Mesendoderm (in vitro differentiated cells): ENCODE measurements at regions not wholly inside any gene's neighbourhood (a gene's known extent, or its start where the extent isn't known, plus 50 kb on each side); places are given as distances from the start of the nearest gene placed in this dataset.

ENCODE experiments used
- DNase-seq: peaks from one replicate; pipeline ENCODE4 v3.0.0; 2013
- H2AK5ac ChIP-seq: 2 replicates; pipeline ENCODE4 v1.6.1; 2013; ENCODE audit warnings: low read length, inconsistent platforms
- H2BK120ac ChIP-seq: 2 replicates; pipeline ENCODE4 v1.6.1; 2013; ENCODE audit warnings: low read depth, mild to moderate bottlenecking, low read length, moderate library complexity, mixed read lengths
- H2BK15ac ChIP-seq: replicated peaks from 2 replicates; pipeline ENCODE4 v1.6.1; 2013; ENCODE audit warnings: low read depth, mild to moderate bottlenecking, moderate library complexity
- H2BK5ac ChIP-seq: 2 replicates; pipeline ENCODE4 v1.6.1; 2013; ENCODE audit warnings: low read length, inconsistent platforms
- H3K18ac ChIP-seq: 2 replicates; pipeline ENCODE4 v1.6.1; 2013; ENCODE audit warnings: mild to moderate bottlenecking, low read length, mixed read lengths
- H3K23ac ChIP-seq: one replicate; pipeline ENCODE4 v1.6.1; 2013; ENCODE audit warnings: low read length
- H3K27ac ChIP-seq: 2 replicates; pipeline ENCODE4 v1.5.1; 2013; ENCODE audit warnings: low read depth, mild to moderate bottlenecking, inconsistent platforms, low read length, moderate library complexity
- H3K27me3 ChIP-seq: 2 replicates; pipeline ENCODE4 v1.6.1; 2013; ENCODE audit warnings: low read length, control low read depth, mild to moderate bottlenecking, inconsistent platforms; ENCODE audit not compliant: insufficient read depth, poor library complexity
- H3K36me3 ChIP-seq: 2 replicates; pipeline ENCODE4 v1.6.1; 2013; ENCODE audit warnings: low read length, inconsistent platforms; ENCODE audit not compliant: control insufficient read depth, insufficient read depth
- H3K4ac ChIP-seq: one replicate; pipeline ENCODE4 v1.6.1; 2013; ENCODE audit warnings: low read depth, mild to moderate bottlenecking, low read length, moderate library complexity
- H3K4me1 ChIP-seq: 2 replicates; pipeline ENCODE4 v1.6.1; 2013; ENCODE audit warnings: low read depth, low read length, inconsistent platforms; ENCODE audit not compliant: control insufficient read depth
- H3K4me2 ChIP-seq: 2 replicates; pipeline ENCODE4 v1.6.1; 2013; ENCODE audit warnings: low read length
- H3K4me3 ChIP-seq: 2 replicates; pipeline ENCODE4 v1.5.1; 2013; ENCODE audit warnings: mild to moderate bottlenecking, low read length
- H3K56ac ChIP-seq: one replicate; pipeline ENCODE4 v1.6.1; 2013; ENCODE audit warnings: low read length
- H3K79me1 ChIP-seq: 2 replicates; pipeline ENCODE4 v1.6.1; 2013; ENCODE audit warnings: low read length, inconsistent platforms
- H3K79me2 ChIP-seq: 2 replicates; pipeline ENCODE4 v1.6.1; 2013; ENCODE audit warnings: mild to moderate bottlenecking, low read length; ENCODE audit not compliant: control insufficient read depth, insufficient read depth
- H3K9ac ChIP-seq: 2 replicates; pipeline ENCODE4 v1.6.1; 2013; ENCODE audit warnings: low read length, inconsistent platforms
- H4K5ac ChIP-seq: one replicate; pipeline ENCODE4 v1.6.1; 2013; ENCODE audit warnings: low read length
- H4K8ac ChIP-seq: one replicate; pipeline ENCODE4 v1.6.1; 2013; ENCODE audit warnings: low read depth, mild to moderate bottlenecking, control low read depth, low read length, moderate library complexity
- WGBS: extraction: QIAGEN DNeasy Blood & Tissue Kit; methylation state at CpG from one replicate; pipeline ENCODE4 v1.1.7; 2013; ENCODE audit warnings: low lambda C conversion rate, missing lambda C conversion rate; ENCODE audit not compliant: insufficient coverage; ENCODE audit errors: extremely low coverage; 5-methylcytosine and 5-hydroxymethylcytosine counted together

- H3K23ac ChIP-seq = no peak overlapping the region
- no peaks in the 10 kb centered on the region for H3K27me3 ChIP-seq
- H3K18ac ChIP-seq = no peak overlapping the region
- no peaks in the 10 kb centered on the region for H3K4me1 ChIP-seq
- H3K9ac ChIP-seq = no peak overlapping the region
- no peak overlapping the region for H2BK15ac ChIP-seq
- H3K79me1 ChIP-seq = no peaks in the 10 kb centered on the region
- no peak overlapping the region for H3K4me3 ChIP-seq
- no peak overlapping the region for H3K27ac ChIP-seq
- H4K5ac ChIP-seq = no peak overlapping the region
- H2AK5ac ChIP-seq = no peak overlapping the region
- H3K4ac ChIP-seq = no peak overlapping the region
- DNase-seq = no peak
- no peaks in the 10 kb centered on the region for H3K79me2 ChIP-seq
- H3K36me3 ChIP-seq = no peaks in the 10 kb centered on the region
- no peak overlapping the region for H2BK5ac ChIP-seq
- H3K56ac ChIP-seq = no peak overlapping the region
- no peak overlapping the region for H4K8ac ChIP-seq
- no peak overlapping the region for H3K4me2 ChIP-seq
- H2BK120ac ChIP-seq = no peak overlapping the region
Measured at GRCh38 chr13:93158565-93158964, 68.0 kb upstream of the GPC6 start.

GRCh38 chr13:93169980-93170379 is 56.6 kb upstream of the GPC6 start:
- Histone ChIP-seq H3K23ac (no peak overlapping the region), H3K27ac (no peak overlapping the region), H2BK120ac (no peak overlapping the region), H3K4me2 (no peak overlapping the region), H3K4me1 (no peaks in the 10 kb centered on the region), H3K9ac (no peak overlapping the region), H3K27me3 (no peaks in the 10 kb centered on the region), H2BK5ac (no peak overlapping the region), H3K56ac (no peak overlapping the region), H2BK15ac (no peak overlapping the region), H4K8ac (no peak overlapping the region), H3K36me3 (no peaks in the 10 kb centered on the region), H3K4ac (no peak overlapping the region), H3K18ac (no peak overlapping the region), H3K79me2 (no peaks in the 10 kb centered on the region), H4K5ac (no peak overlapping the region), H2AK5ac (no peak overlapping the region), H3K79me1 (no peaks in the 10 kb centered on the region), H3K4me3 (no peak overlapping the region)
- peak; percentile 76 for DNase-seq

GRCh38 chr13:93172109-93172508 is 54.5 kb upstream of the GPC6 start:
- Histone ChIP-seq H3K79me2 (no peaks in the 10 kb centered on the region), H3K27me3 (no peaks in the 10 kb centered on the region), H2AK5ac (no peak overlapping the region), H3K36me3 (no peaks in the 10 kb centered on the region), H3K27ac (no peak overlapping the region), H2BK120ac (no peak overlapping the region), H3K9ac (no peak overlapping the region), H3K4ac (no peak overlapping the region), H3K18ac (no peak overlapping the region), H4K5ac (no peak overlapping the region), H4K8ac (no peak overlapping the region), H2BK15ac (no peak overlapping the region), H3K4me3 (no peak overlapping the region), H2BK5ac (no peak overlapping the region), H3K79me1 (no peaks in the 10 kb centered on the region), H3K56ac (no peak overlapping the region), H3K4me2 (no peak overlapping the region), H3K23ac (no peak overlapping the region), H3K4me1 (no peaks in the 10 kb centered on the region)
- DNase-seq = peak; percentile 17
- no CpG with 5 or more reads among the region's 1 CpG for WGBS

GRCh38 chr13:93173654-93174053 is 53.0 kb upstream of the GPC6 start:
- WGBS = no CpG with 5 or more reads among the region's 1 CpG
- Histone ChIP-seq H3K4ac (no peak overlapping the region), H3K79me2 (no peaks in the 10 kb centered on the region), H3K27ac (no peak overlapping the region), H2BK5ac (no peak overlapping the region), H2BK15ac (no peak overlapping the region), H3K4me3 (no peak overlapping the region), H4K8ac (no peak overlapping the region), H3K18ac (no peak overlapping the region), H3K9ac (no peak overlapping the region), H3K23ac (no peak overlapping the region), H3K56ac (no peak overlapping the region), H4K5ac (no peak overlapping the region), H3K79me1 (no peaks in the 10 kb centered on the region), H3K36me3 (no peaks in the 10 kb centered on the region), H2BK120ac (no peak overlapping the region), H3K4me2 (no peak overlapping the region), H2AK5ac (no peak overlapping the region), H3K27me3 (no peaks in the 10 kb centered on the region), H3K4me1 (no peaks in the 10 kb centered on the region)
- no peak for DNase-seq

DNA sequence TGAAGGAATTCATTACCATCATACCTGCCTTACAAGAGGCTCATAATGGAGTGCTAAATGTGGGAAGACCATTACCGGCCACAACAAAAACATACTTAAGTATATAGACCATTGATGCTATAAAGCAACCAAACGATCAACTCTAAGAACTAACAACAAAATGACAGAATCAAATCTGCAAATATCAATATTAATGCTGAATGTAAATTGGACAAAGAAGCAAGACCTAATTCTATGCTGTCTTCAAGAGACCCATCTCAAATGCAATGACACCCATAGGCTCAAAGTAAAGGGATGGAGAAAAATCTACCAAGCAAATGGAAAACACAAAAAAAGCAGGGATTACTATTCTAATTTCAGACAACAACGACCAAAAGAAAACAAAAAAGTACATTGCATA is 52.3 kb upstream of the GPC6 start:
- no CpG with 5 or more reads among the region's 3 CpGs for WGBS
- no peak overlapping the region for H3K9ac ChIP-seq
- H3K4me1 ChIP-seq = no peaks in the 10 kb centered on the region
- no peak overlapping the region for H2AK5ac ChIP-seq
- H3K23ac ChIP-seq = no peak overlapping the region
- H3K79me1 ChIP-seq = no peaks in the 10 kb centered on the region
- H2BK5ac ChIP-seq = no peak overlapping the region
- H3K27me3 ChIP-seq = no peaks in the 10 kb centered on the region
- H4K5ac ChIP-seq = no peak overlapping the region
- no peak for DNase-seq
- no peak overlapping the region for H3K4me3 ChIP-seq
- H4K8ac ChIP-seq = no peak overlapping the region
- H3K4ac ChIP-seq = no peak overlapping the region
- H2BK120ac ChIP-seq = no peak overlapping the region
- no peaks in the 10 kb centered on the region for H3K36me3 ChIP-seq
- no peak overlapping the region for H3K27ac ChIP-seq
- H3K79me2 ChIP-seq = no peaks in the 10 kb centered on the region
- H3K4me2 ChIP-seq = no peak overlapping the region
- no peak overlapping the region for H3K18ac ChIP-seq
- no peak overlapping the region for H3K56ac ChIP-seq
- no peak overlapping the region for H2BK15ac ChIP-seq
